HG02610 (cell line): ENCODE measurements at regions not wholly inside any gene's neighbourhood (a gene's known extent, or its start where the extent isn't known, plus 50 kb on each side); places are given as distances from the start of the nearest gene placed in this dataset.

Experiments used
- ATAC-seq: cut with Tn5 transposase; IDR thresholded peaks from one replicate; pipeline ENCODE4 v1.9.1; 2021; ENCODE audit warnings: mild to moderate bottlenecking, moderate library complexity; ENCODE audit not compliant: unreplicated experiment

GRCh38 chr15:39194106-39194830 is 386.6 kb upstream of the THBS1 start:
- no peak for ATAC-seq

GRCh38 chr15:39195961-39196486 is 384.9 kb upstream of the THBS1 start:
- ATAC-seq = no peak

GRCh38 chr15:39198044-39199000 is 382.6 kb upstream of the THBS1 start:
- no peak for ATAC-seq

- ATAC-seq = no peak
Measured at GRCh38 chr15:39199076-39199475, 381.8 kb upstream of the THBS1 start.

- no peak for ATAC-seq
Measured at GRCh38 chr15:39200586-39200985, 380.3 kb upstream of the THBS1 start.

- ATAC-seq = no peak
Measured at GRCh38 chr15:39202641-39203040, 378.2 kb upstream of the THBS1 start.

- no peak for ATAC-seq
Measured at GRCh38 chr15:39204031-39204430, 376.8 kb upstream of the THBS1 start.

GRCh38 chr15:39205081-39205480 is 375.8 kb upstream of the THBS1 start:
- ATAC-seq = no peak

- no peak for ATAC-seq
Measured at GRCh38 chr15:39205506-39206371, 375.1 kb upstream of the THBS1 start.

- no peak for ATAC-seq
Measured at GRCh38 chr15:39207532-39208115, 373.3 kb upstream of the THBS1 start.

GRCh38 chr15:39208187-39208586 is 372.7 kb upstream of the THBS1 start:
- ATAC-seq = no peak

GRCh38 chr15:39209548-39210211 is 371.2 kb upstream of the THBS1 start:
- no peak for ATAC-seq

GRCh38 chr15:39211108-39211979 is 369.5 kb upstream of the THBS1 start:
- ATAC-seq = no peak

GRCh38 chr15:39213385-39213840 is 367.5 kb upstream of the THBS1 start:
- no peak for ATAC-seq

- no peak for ATAC-seq
Measured at GRCh38 chr15:39215015-39215414, 365.9 kb upstream of the THBS1 start.

- no peak for ATAC-seq
Measured at GRCh38 chr15:39216816-39217215, 364.1 kb upstream of the THBS1 start.

- no peak for ATAC-seq
Measured at GRCh38 chr15:39219608-39220007, 361.3 kb upstream of the THBS1 start.

GRCh38 chr15:39226169-39226937 is 354.5 kb upstream of the THBS1 start:
- no peak for ATAC-seq
